ENCODE measurements at regions not wholly inside any gene's neighbourhood (a gene's known extent, or its start where the extent isn't known, plus 50 kb on each side); places are given as distances from the start of the nearest gene placed in this dataset.

GRCh38 chr14:97625477-97625876, 828.3 kb downstream of the VRK1 start:
- BruUV-seq (replicated peaks) = no TSS peak
- H3K4me2 ChIP-seq (ENCODE audit: insufficient read depth, low read length) = no peak overlapping the region
- H3K4me1 ChIP-seq (ENCODE audit: control insufficient read depth, extremely low read depth, insufficient read depth, low read length) = no peaks in the 10 kb centered on the region
- H3K4me3 ChIP-seq (replicated peaks in 1 of 3; ENCODE audit: insufficient read depth in 1 of 3, low read depth in 1 of 3, low read length in 3 of 3) = no peak overlapping the region
- H3K27ac ChIP-seq (ENCODE audit: insufficient read depth, low read depth, low read length) = no peak overlapping the region
- H3K9ac ChIP-seq (replicated peaks; ENCODE audit: extremely low read depth, insufficient read depth, low read length) = no peak overlapping the region
- FAIRE-seq (no peak), DNase-seq (ENCODE audit: low read depth, low spot score) (no peak)
- CTCF ChIA-PET = no interaction called here
- TF ChIP-seq GATA2 (IDR thresholded peaks at IDR 0.05; ENCODE audit: insufficient read depth, insufficient read length, low read depth, low read length) (no peak), JUN (IDR thresholded peaks at IDR 0.05; ENCODE audit: borderline replicate concordance, insufficient read depth, insufficient read length, low read depth) (no peak), EZH2 (IDR thresholded peaks at IDR 0.05; ENCODE audit: borderline replicate concordance, low read depth, low read length, severe bottlenecking) (no peak), POLR2AphosphoS5 (IDR thresholded peaks at IDR 0.05; ENCODE audit: insufficient read depth, low read depth, low read length) (no peak), MYC (IDR thresholded peaks at IDR 0.05; ENCODE audit: low read depth, low read length) (no peak), POLR2A (IDR thresholded peaks at IDR 0.05; ENCODE audit: low read depth, low read length) (no peak), MAX (IDR thresholded peaks at IDR 0.05; ENCODE audit: insufficient read depth, insufficient read length) (no peak), CTCF (IDR thresholded peaks at IDR 0.05; ENCODE audit: extremely low read depth in 1 of 2, insufficient read depth in 1 of 2, low read depth in 1 of 2, low read length in 2 of 2) (no peak), FOS (IDR thresholded peaks at IDR 0.05; ENCODE audit: borderline replicate concordance, insufficient read depth, low read length) (no peak)
- H3K36me3 ChIP-seq (ENCODE audit: control insufficient read depth in 2 of 2, extremely low read depth in 1 of 2, insufficient read depth in 2 of 2, low read length in 2 of 2) = no peaks in the 10 kb centered on the region
- H3K27me3 ChIP-seq (ENCODE audit: control insufficient read depth in 2 of 2, insufficient read depth in 2 of 2, low read length in 2 of 2) = no peaks in the 10 kb centered on the region
- no peak overlapping the region for H2AFZ ChIP-seq (ENCODE audit: low read depth, low read length)
- H4K20me1 ChIP-seq (replicated peaks; ENCODE audit: control insufficient read depth, extremely low read depth, insufficient read depth, low read length) = no peaks in the 10 kb centered on the region
- POLR2A ChIA-PET = no interaction called here
- peaks cover 6% of the 10 kb centered on the region for H3K9me3 ChIP-seq (replicated peaks; ENCODE audit: control insufficient read depth, insufficient read depth, low read length)
- intact Hi-C loops (cut with micrococcal nuclease) = no loop called here
- dilution Hi-C loops (cut with MboI; ENCODE audit: extremely low pct_ligation_motif_present, low sequenced_read_pairs) = no loop called here
- H3K9me1 ChIP-seq (replicated peaks; ENCODE audit: control insufficient read depth, extremely low read depth, insufficient read depth, low read length) = no peaks in the 10 kb centered on the region
- H3K79me2 ChIP-seq (ENCODE audit: control insufficient read depth, insufficient read depth, low read length) = no peaks in the 10 kb centered on the region
